ENCODE measurements at regions not wholly inside any gene's neighbourhood (a gene's known extent, or its start where the extent isn't known, plus 50 kb on each side); places are given as distances from the start of the nearest gene placed in this dataset.

GRCh38 chr3:132818251-132818650 is 96.0 kb upstream of the NPHP3 start:
- no peak for DNase-seq

GRCh38 chr3:132817646-132818177 is 95.5 kb upstream of the NPHP3 start:
- no peak for DNase-seq

- no peak for DNase-seq
These were observed 82.9 kb upstream of the NPHP3 start for GRCh38 chr3:132805071-132805470.

- DNase-seq, result no peak
These were observed 82.3 kb upstream of the NPHP3 start for GRCh38 chr3:132804498-132804897.

GRCh38 chr3:132803889-132804288 is 81.7 kb upstream of the NPHP3 start:
- no peak for DNase-seq

- DNase-seq, result no peak
These were observed 78.7 kb upstream of the NPHP3 start for GRCh38 chr3:132800958-132801357.

- DNase-seq, result no peak
These were observed 68.6 kb upstream of the NPHP3 start for GRCh38 chr3:132790806-132791205.

- DNase-seq, result no peak
These were observed 67.8 kb upstream of the NPHP3 start for GRCh38 chr3:132789959-132790358.

- no peak for DNase-seq
These were observed 66.1 kb upstream of the NPHP3 start for GRCh38 chr3:132788301-132788671.

GRCh38 chr3:132787616-132788300 is 65.5 kb upstream of the NPHP3 start:
- peak; percentile 1 for DNase-seq

GRCh38 chr3:132786890-132787289 is 64.7 kb upstream of the NPHP3 start:
- no peak for DNase-seq

- DNase-seq, result no peak
These were observed 63.1 kb upstream of the NPHP3 start for GRCh38 chr3:132785292-132785691.

- DNase-seq, result no peak
These were observed 62.4 kb upstream of the NPHP3 start for GRCh38 chr3:132784502-132785025.

- DNase-seq, result no peak
These were observed 60.9 kb upstream of the NPHP3 start for GRCh38 chr3:132783152-132783551.

GRCh38 chr3:132781922-132782321 is 59.7 kb upstream of the NPHP3 start:
- no peak for DNase-seq

- DNase-seq, result no peak
These were observed 55.0 kb upstream of the NPHP3 start for GRCh38 chr3:132777171-132777570.

GRCh38 chr3:132773071-132773619 is 50.9 kb upstream of the NPHP3 start:
- DNase-seq, result no peak

GRCh38 chr3:132772252-132772651 is 50.0 kb upstream of the NPHP3 start:
- DNase-seq, result no peak

Measured in NCI-H510A treated with DMSO at 0.1 percent for 48 hours (cell line).